ENCODE measurements at regions not wholly inside any gene's neighbourhood (a gene's known extent, or its start where the extent isn't known, plus 50 kb on each side); places are given as distances from the start of the nearest gene placed in this dataset.

GRCh38 chr7:52017802-52018679, 701.4 kb upstream of the COBL start:
- TF ChIP-seq, protein P1, sequence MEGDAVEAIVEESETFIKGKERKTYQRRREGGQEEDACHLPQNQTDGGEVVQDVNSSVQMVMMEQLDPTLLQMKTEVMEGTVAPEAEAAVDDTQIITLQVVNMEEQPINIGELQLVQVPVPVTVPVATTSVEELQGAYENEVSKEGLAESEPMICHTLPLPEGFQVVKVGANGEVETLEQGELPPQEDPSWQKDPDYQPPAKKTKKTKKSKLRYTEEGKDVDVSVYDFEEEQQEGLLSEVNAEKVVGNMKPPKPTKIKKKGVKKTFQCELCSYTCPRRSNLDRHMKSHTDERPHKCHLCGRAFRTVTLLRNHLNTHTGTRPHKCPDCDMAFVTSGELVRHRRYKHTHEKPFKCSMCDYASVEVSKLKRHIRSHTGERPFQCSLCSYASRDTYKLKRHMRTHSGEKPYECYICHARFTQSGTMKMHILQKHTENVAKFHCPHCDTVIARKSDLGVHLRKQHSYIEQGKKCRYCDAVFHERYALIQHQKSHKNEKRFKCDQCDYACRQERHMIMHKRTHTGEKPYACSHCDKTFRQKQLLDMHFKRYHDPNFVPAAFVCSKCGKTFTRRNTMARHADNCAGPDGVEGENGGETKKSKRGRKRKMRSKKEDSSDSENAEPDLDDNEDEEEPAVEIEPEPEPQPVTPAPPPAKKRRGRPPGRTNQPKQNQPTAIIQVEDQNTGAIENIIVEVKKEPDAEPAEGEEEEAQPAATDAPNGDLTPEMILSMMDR (IDR thresholded peaks at IDR 0.05): no peak
- TF ChIP-seq POLR2A (IDR thresholded peaks at IDR 0.05) (no peak), POLR2AphosphoS5 (IDR thresholded peaks at IDR 0.05) (no peak)

Data from breast epithelium (tissue), 3 donors.